Activated CD8-positive, alpha-beta memory T cell treated with anti-CD3 and anti-CD28 coated beads for 48 hours (primary cell): ENCODE measurements at regions not wholly inside any gene's neighbourhood (a gene's known extent, or its start where the extent isn't known, plus 50 kb on each side); places are given as distances from the start of the nearest gene placed in this dataset.

ENCODE experiments used
- DNase-seq, 3 experiments: peaks; one replicate each; pipeline ENCODE4 v3.0.0-alpha.2; 2020; ENCODE audit warnings: low read depth in 2 of 3, low spot score in 2 of 3

DNA sequence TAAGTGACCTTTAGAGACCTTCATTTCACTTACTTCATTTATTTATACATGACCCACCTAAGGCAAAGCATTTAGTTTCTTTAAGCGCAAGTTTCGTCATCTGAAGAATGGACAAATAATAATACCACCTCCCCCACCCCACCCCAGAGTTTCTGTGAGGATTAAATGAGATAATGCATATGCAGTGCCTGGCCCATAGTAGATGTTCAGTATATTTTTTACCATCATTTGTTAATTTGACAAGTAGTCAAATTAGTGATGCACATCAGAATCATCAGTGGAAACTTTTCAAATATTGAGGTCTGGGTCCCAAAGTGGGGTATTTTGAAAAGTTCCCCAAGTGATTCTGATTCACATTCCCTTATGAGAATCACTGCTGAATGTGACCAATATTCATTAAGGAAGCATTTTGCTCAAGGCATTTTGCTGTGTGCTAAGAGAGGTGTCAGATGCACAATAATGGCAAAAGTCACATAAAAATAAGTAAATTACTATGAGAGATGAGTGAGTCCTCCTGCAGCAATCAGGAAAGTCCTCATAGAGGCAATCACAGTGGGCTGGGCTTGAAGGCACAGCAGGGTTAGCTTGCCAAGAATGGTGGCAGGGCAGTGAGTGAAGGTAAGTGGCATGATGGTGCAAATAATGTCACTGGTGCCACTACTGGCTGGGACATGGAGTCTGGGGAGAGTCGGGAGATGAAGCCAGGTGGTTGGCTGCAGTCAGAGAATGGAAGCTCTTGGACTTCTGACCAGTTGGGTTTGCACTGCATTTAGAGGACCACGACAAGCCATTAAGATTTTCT lies 244.1 kb downstream of the PTEN start:
- DNase-seq, result no peak

DNA sequence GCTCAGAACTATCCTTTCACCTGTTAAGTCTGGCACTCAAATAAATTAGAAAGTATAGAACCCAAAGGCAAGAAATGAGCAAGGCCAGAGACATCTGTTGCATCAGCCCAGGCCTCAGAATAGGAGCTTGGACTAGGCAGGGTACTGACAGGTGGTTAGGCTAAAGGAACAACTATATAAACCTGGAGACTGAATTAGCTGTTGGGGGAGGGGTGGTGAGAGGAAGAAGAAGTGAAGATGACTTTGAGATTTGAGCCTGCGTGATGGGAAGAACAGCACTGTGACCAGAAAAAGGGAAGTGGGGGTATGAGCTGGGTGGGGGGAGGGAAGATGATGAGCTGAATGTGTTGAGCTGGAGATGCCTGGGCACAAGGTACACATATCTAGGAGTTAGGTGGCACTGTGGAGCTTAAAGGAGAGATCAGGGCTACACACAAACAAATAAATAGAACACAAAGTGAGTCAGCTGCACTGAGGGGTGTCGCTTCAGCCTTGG lies 244.7 kb downstream of the PTEN start:
- no peak for DNase-seq

DNA sequence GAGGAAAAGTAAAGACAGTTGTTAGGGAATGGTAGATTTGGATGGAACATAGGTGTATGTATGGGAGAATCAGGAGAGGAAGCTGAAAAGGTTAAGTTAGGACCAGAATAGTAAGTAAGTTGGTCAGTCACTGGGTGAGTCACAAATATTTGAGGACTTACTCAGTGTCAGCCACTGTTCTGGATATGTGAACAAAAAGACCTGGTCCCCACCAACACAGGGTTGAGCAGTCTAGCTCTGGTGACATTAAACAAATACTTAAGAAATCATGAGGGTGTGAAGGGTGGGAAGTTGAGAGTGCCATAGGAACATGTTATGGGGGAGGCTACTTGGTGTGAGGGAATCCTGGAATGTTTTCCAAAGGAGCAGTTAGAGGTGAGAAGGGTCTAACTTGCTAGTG lies 246.9 kb downstream of the PTEN start:
- DNase-seq, result no peak

DNA sequence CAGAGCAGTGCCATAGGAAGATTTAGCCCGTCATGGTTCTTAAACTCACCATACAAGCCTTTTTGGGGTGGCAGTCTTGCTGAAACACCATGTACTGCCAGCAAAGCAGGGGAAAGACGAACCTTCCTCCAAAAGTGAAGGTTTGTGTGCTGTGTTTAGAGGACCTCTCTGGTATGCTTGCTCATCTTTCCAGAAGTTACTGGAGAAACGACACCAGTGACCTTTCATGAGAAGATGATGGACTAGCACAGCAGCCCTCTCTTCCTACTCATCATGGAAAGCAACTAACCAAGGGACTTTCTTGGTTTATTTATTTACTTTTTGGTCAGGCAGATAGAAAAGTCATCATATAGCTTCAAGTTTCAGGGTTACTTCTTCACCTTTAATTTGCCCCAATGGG lies 247.4 kb downstream of the PTEN start:
- DNase-seq, result no peak

DNA sequence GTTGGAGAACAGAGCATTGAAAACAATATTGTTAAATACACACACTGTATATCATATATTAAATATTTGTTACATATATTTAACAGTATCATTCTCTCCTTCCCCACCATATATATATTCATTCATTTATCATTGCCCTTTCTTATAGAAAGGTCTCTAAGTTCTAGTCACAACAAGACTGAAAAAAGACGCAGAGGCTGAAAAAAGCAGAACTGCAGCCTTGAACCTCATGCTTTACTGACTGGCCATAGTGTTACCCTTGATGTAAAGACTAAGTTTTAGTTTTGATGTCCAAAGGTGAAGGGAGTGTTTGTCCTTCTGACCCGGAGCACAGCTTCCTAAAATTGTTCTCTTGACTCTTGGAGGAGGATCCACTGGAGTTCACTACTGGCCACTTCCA lies 247.9 kb downstream of the PTEN start:
- no peak for DNase-seq

DNA sequence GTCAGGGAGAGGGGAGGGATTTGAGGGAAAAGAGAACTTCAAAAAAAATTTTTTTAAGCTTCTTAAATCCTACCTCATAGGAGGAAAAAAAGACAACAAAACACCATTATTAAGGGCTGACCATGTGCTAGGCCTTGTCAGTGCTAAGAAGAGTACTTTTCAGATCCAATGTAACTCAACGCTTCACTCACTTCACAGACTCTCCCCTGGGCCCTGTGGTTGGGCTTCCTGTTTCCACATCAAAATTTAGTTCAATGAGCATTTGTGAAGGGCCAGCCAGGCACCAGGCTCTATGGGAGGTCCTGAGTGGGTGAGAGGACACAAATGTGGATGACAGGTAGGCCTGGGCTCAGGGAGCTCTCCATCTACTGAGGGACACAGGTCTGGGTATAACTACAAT lies 249.8 kb downstream of the PTEN start:
- DNase-seq, result no peak

DNA sequence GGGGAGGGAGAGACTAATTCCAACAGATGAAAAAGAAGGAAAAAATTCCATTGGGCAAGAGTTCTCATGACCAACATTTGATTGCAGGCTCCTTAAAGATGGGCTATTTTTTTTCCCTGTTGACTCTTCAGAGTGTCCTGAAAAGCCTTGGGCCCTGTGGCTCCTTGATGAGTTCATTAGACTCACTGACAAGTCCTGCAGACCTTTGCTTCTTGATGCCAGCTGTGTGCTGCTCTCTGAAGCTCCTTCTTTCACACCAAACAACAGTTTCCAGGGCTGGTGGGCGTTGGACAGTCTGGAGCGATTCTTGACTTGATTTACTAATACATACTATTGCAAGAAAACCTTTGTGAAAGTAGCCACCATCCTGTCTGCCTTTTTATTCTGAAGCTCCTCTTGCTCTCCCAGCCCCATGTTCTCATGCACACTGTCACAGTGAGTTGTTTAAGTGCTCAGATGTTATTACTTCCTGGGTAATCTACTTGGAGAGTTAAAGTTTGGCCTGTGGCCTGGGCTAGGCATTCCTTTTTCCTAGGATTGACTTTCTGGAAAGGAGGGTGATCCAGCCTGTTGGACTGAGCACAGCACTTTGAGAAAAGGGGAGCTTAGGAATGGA lies 250.3 kb downstream of the PTEN start:
- no peak for DNase-seq

DNA sequence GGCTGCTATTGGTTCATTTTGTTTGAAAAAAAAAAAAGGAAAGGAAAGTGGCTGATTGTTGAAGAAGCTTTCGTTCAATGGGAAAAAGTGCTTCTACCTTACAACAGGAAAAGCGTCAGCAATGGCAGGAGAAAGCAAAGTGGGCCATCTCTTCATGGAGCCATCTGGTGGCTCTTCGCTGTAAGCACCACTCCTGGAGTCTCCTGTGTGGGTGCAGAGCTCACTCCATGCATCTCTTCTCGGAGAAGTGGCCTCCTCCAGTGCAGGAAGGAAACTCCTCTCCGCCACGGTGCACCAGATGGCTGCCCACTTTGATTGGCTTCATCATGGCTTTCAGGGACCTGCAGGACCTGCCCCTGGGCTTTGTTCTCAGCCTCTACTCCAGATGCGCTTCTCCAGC lies 250.9 kb downstream of the PTEN start:
- no peak for DNase-seq

DNA sequence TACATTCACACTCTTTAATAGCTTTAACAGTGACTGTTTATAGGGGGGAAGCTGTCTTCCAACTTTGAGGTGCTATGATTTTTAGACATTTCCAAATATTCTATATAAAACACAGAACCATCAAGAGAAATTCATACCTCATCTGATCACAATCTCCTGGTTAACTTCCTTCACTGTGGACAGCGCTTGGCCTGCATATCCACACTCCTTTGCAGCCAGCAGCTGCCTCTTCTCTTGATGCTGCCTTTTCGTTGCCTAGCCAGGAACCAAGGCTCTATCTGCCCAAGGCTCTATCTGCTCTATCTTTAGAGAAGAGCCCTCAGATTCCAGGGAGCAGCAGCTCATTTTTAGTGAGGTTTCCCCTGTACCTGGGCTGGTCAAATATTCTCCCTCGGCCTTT lies 252.0 kb downstream of the PTEN start:
- no peak for DNase-seq

DNA sequence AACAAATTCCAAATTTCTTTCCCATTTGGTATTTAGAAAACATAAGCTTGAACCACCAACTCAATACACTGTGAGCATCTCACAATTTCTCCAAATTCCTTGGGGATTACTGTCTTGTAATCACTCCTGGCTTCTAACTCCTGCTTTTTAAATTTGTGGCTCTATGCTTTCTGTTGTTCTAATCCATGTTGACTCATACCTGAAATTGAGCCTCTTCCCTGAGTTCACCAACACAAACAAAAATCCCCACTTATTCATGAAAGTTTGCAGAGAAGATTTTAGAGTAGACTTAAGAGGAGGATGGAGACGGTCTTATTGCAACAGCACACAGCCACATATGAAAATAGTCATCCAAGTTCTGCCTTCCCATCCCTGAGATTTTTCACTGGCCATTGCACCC lies 252.5 kb downstream of the PTEN start:
- DNase-seq, result no peak

DNA sequence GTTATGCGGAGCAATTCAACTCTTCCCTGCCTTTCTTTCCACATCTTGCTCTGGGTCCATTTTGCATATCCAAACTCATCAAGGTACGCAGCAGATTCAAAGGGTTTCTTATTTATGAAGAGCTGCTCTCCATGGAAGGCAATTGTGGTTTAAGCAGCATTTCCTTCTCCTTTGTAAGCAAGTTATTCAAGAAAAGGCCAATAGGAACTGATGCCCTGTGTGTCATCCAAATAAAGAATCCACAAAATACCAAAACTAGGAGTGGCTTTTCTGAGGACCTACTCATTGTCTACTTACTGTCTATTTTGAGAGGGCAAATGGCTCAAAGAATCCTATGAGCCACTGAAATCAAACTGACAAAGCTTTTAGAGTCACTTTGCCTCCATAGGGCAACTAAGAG lies 253.1 kb downstream of the PTEN start:
- no peak for DNase-seq

DNA sequence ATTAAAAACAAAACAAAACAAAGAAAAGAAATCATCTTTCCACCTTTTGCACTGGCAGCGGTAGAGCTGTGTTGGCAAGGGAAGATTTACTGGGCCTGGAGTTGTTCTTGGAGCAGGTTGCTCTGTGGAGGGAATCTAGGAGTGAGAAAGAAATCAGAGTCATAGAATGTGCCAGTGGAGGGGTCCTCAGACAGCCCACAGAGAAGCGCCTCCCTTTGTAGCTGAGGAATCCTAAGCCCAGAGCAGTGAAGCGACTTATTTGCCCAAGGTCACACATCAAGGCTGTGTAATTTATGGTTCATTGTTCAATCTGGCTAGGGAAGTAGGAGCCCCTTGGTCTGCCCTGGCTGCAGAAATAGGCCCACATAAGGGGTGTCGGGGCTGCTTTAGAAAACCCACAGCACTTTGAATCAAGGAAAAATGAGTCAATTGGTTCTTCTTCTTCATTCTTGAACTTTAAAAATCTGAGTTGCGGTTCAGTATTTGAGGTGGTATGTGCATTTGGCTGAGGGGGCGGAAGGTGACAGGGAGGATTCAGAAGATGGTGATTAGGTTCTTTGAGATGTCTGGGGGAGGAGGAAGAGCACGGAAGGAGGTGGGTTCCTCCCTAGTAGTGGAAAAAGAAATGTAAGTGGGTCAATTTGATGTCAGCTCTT lies 253.7 kb downstream of the PTEN start:
- peak in 2 of 3 experiments; percentile 20 to 45 for DNase-seq

DNA sequence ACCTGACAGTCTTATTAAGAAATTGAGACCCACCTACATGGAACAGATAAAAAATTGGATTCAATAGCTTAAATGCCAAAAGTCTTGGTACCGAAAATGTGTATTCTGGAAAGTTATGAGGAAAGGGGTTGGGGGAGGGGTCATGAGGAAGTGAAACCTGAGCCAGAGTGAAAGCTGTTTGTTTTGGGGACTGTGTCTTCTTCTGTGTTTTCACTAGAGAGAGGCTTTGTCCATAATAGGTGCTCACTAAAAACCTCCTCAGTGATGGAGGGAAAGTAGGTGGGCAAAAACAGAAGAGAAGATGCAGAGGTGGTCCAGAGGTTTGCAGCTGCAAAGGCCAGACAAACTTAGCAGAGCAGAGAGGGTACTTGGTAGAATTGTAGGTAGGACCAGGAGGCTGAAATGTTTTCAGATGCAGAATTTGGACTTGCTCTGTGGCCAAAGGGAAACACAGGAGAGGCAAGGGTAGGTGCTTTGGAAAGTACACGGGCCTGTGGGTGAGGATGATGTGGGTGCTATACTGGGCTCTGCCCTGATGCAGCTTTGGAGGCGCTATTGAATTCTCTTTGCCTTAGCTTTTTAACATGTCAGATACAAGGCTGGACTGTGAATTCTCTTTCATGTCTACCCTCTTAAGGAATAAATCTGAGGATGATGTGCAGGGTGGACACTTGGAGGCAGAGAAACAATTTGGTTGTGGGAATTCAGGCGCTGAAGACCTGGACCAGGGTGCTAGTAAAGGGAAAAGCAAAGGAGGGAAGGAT lies 254.6 kb downstream of the PTEN start:
- DNase-seq, result no peak

DNA sequence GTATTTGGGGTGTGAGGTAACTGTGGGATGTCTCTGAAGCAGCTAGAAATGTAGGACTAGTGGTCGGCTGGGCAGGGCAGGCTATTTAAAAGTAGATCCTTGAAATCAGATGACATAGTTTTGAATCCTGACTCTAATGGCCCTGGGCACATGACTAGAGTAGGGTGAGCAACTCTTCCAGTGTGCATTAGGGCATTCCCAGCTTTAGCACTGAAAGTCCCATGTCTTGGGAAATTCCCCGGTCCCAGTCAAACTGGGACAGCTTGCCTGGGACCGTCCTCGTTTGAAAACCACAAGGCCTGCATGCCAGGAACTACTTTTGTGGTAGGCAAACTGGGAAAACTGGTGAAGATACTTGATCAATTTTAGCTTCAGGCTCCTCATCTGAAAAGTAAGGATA lies 255.3 kb downstream of the PTEN start:
- no peak for DNase-seq

DNA sequence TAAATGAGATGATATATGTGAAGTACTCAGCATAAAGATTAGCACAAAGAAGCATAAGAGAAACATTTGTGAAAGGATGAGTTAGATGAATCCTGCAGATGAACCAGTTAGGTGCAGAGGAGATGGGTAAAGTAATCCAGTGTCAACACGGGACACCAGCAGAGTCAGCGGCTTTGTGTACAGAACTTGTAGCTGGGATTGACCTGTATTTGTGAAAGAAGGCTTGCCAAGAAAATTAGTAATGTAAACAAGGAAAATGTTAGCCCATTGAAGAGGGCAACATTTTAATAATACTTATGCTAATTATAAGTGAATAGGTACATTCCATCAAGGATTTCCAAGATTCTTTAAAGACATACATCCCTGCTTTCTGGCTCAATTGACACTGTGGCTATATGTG lies 255.7 kb downstream of the PTEN start:
- DNase-seq, result no peak

DNA sequence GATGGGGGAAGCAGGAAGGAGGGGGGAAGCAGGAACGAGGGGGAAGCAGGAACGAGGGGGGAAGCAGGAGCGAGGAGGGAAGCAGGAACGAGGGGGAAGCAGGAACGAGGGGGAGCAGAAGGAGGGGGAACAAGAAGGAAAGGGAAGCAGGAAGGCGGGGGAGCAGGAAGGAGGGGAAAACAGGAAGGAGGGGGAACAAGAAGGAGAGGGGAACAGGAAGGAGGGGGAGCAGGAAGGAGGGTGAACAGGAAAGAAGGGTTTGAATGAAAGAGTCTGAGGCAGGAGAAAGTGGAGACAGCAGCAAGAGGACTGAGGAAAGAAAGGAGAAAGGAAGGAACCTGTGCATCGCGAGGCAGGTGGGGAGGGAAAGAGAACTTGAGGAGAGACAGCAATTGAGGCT lies 256.6 kb downstream of the PTEN start:
- no peak for DNase-seq

DNA sequence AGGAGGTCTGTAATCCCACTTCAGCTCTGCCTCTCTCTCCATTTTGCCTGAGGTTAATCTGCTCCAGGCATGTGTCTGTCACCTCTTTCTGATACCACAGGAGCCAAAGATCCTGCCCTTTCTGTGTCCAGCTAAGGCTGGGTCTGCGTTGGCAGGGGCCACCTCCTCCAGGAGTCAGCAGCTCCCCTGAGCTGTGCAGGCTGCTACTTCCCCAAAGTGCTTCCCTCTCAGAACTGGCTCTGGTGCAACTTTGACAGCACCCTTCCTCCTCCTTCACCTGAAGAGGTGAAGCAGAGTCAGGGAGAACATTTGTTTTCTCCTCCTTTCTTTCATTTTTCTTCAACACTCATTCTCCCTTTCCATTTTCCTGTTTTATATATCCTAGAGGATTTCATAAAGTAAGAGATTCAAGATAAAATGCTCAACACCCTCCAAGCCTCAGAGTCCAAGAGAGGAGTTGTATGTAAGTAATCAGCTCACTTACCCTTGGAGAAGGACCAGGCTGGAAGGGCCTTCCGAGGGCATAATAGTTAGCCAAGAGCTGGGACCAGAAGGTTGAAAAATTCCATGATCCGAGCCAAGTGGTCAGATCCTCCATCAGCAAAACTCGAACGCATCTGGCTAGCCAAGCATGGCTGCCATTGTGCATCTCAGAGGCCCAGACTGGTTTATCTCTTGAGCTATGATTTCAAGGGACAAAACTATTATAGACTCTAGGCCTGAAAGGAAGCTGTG lies 257.3 kb downstream of the PTEN start:
- DNase-seq, result no peak

DNA sequence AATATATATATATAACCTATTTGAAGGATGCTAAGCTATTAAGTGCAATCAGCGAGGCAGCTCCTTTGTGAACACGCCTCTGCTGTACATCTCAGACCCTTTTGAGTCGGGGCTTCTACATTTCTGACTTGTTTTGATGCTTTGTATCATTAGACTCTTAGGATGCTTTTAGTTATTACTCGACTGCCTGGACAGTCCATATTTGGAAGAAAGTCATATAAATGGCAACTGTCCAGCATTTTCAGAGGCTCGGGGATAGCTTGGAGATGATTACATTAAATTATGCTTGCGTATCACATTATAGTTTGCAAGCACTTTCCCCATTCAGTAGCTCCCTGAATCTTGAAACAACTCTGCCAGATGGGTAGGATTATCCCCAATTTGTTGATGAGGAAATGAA lies 257.9 kb downstream of the PTEN start:
- no peak for DNase-seq

DNA sequence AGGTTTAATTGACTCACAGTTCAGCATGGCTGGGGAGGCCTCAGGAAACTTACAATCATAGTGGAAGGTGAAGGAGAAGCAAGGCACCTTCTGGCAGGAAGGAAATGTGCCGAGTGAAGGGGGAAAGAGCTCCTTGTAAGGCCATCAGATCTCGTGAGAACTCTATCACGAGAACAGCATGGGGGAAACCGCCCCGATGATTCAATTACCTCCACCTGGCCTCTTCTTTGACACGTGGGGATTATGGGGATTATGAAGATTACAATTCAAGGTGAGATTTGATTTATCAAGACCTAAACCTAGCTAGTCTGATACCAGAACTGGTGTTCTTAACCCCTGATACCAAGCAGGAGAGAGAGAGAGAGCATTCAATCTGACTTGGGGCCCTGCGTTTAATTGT lies 258.7 kb downstream of the PTEN start:
- DNase-seq, result no peak

DNA sequence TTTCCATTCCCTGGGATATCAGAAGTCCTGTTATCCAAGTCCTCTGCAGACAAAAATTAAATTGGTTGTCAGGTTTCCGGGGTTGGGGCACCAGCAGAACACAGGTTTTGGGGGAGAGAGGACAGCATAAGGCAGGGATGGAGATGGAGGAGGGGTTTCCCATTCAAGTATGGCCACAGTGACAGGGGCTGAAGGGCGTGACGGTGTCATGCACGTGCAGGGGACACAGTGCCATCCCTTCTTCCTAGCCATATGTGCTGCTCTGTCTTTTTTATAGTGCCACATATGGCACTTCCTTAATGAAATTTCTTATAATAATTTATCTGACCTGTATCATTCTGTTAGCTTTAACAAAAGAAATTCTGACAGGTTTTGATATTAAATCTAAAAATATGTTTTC lies 259.2 kb downstream of the PTEN start:
- no peak for DNase-seq

DNA sequence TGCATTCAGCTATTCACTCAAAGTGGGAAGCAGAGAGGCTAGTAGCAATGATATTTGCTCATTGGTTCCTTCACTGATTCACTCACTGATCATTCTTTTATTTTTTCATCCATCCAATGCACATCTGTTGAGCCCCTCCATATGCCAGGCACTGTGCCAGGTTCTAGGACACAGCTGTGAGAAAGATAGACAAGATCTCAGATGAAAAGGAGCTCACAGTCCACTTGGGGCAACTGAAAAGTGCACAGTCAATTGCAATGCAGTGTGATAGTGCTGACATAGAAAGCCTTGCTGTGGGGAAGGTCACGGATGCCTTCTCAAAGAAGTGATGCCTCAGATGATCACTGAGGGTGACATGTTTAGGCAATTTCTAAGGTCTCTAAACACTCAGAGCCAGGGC lies 262.3 kb downstream of the PTEN start:
- no peak for DNase-seq
